SK-N-MC (cell line): ENCODE measurements at regions not wholly inside any gene's neighbourhood (a gene's known extent, or its start where the extent isn't known, plus 50 kb on each side); places are given as distances from the start of the nearest gene placed in this dataset.

ENCODE experiments used
- DNase-seq: peaks from one replicate; pipeline ENCODE4 v3.0.0-alpha.2; 2011; ENCODE audit warnings: low read depth, low spot score
- H3K27ac ChIP-seq: fragments of 200-600 bp; sonication (generic); 2 replicates; pipeline ENCODE4 v1.5.1; 2016; ENCODE audit warnings: mixed run types
- H3K36me3 ChIP-seq: fragments of 200-600 bp; sonication (generic); 2 replicates; pipeline ENCODE4 v1.6.1; 2017; ENCODE audit warnings: antibody characterized with exemption, low read length, mixed read lengths; ENCODE audit not compliant: insufficient read depth
- H3K4me3 ChIP-seq: fragments of 200-600 bp; sonication (generic); 2 replicates; pipeline ENCODE4 v1.5.1; 2016
- H3K9ac ChIP-seq: fragments of 200-600 bp; sonication (generic); 2 replicates; pipeline ENCODE4 v1.8.0; 2017; ENCODE audit warnings: mixed run types, mixed read lengths; ENCODE audit not compliant: insufficient read length
- H3K9me3 ChIP-seq: fragments of 200-600 bp; sonication (generic); 2 replicates; pipeline ENCODE4 v1.6.1; 2017; ENCODE audit warnings: low read depth, mild to moderate bottlenecking, antibody characterized with exemption, low read length, moderate library complexity, mixed read lengths
- EZH2 ChIP-seq: fragments of 200-600 bp; sonication (generic); IDR thresholded peaks from one replicate; pipeline ENCODE4 v1.6.1; 2017; ENCODE audit warnings: antibody characterized with exemption
- FOXP2 ChIP-seq: optimal IDR thresholded peaks from 2 replicates; pipeline ENCODE3; 2011; ENCODE audit warnings: mild to moderate bottlenecking, moderate library complexity; ENCODE audit not compliant: insufficient read depth; ENCODE audit errors: extremely low read length, control extremely low read depth
- POLR2AphosphoS5 ChIP-seq: IDR thresholded peaks from 2 replicates; pipeline ENCODE4 v1.6.1; 2012; ENCODE audit warnings: mild to moderate bottlenecking, low read depth, low read length, borderline replicate concordance

DNA sequence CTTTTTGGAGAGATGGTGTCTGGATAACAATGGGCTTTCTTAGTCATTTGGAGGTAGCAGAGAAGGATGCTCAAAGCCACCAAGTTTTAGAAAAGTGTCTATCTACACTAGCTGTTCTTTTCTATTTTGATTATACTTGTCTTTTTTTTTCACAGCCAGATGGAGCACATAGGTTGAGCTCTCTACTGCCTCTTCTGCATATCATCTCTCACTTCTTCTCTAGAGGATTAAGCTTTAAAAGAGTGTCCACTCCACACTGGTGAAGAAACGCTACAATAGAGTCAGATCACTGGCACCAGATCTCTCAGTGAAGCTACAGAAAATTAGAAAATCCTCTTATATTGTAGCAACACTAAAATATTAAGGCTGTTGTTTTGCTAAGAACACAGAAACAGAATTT, 145.3 kb upstream of the MBNL1 start:
- no peak overlapping the region for H3K27ac ChIP-seq
- no peak overlapping the region for H3K9ac ChIP-seq
- TF ChIP-seq FOXP2 = no peak

DNA sequence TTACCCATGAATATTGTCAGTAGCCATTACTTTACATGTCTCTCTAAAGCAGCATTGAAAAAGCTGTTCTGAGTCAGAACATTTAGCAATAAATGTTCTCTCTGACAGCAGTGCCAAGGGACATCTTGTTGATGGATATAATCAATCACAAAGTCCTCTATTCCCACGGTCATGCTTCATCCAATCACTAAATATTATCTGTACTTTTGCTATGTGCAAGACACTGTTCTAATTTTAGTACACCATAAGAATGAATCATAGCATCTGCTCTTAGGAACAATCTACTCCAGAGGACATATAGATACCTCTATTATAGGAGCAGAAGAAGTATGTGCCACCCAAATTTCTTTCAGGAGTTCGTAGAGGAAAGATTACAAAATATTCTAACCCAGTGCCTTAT, 142.5 kb upstream of the MBNL1 start:
- Histone ChIP-seq H3K36me3 (no peaks in the 10 kb centered on the region), H3K9me3 (no peaks in the 10 kb centered on the region), H3K9ac (no peak overlapping the region), H3K27ac (no peak overlapping the region), H3K4me3 (no peak overlapping the region)
- DNase-seq = no peak
- TF ChIP-seq FOXP2 (no peak), EZH2 (no peak), POLR2AphosphoS5 (no peak)

More for the DNA sequence above, 145.3 kb upstream of the MBNL1 start:
- no peaks in the 10 kb centered on the region for H3K9me3 ChIP-seq
- no peaks in the 10 kb centered on the region for H3K36me3 ChIP-seq
- DNase-seq = no peak
- no peak overlapping the region for H3K4me3 ChIP-seq

GRCh38 chr3:152127058-152127457, 141.7 kb upstream of the MBNL1 start:
- no peaks in the 10 kb centered on the region for H3K36me3 ChIP-seq
- no peak overlapping the region for H3K27ac ChIP-seq
- H3K9ac ChIP-seq = no peak overlapping the region
- H3K9me3 ChIP-seq = no peaks in the 10 kb centered on the region
- DNase-seq = no peak
- no peak overlapping the region for H3K4me3 ChIP-seq
- no peak for TF ChIP-seq FOXP2
- no peak for TF ChIP-seq POLR2AphosphoS5
- TF ChIP-seq EZH2 = no peak

- no peak for DNase-seq
- Histone ChIP-seq H3K27ac (no peak overlapping the region), H3K9ac (no peak overlapping the region), H3K36me3 (no peaks in the 10 kb centered on the region), H3K9me3 (no peaks in the 10 kb centered on the region), H3K4me3 (no peak overlapping the region)
- no peak for TF ChIP-seq POLR2AphosphoS5
- no peak for TF ChIP-seq FOXP2
- no peak for TF ChIP-seq EZH2
Observed at GRCh38 chr3:152128356-152128755, 140.4 kb upstream of the MBNL1 start.

GRCh38 chr3:152139651-152140050, 129.1 kb upstream of the MBNL1 start:
- TF ChIP-seq FOXP2 (no peak), POLR2AphosphoS5 (no peak), EZH2 (no peak)
- Histone ChIP-seq H3K9ac (no peak overlapping the region), H3K4me3 (no peak overlapping the region), H3K27ac (no peak overlapping the region), H3K36me3 (no peaks in the 10 kb centered on the region), H3K9me3 (no peaks in the 10 kb centered on the region)
- no peak for DNase-seq

DNA sequence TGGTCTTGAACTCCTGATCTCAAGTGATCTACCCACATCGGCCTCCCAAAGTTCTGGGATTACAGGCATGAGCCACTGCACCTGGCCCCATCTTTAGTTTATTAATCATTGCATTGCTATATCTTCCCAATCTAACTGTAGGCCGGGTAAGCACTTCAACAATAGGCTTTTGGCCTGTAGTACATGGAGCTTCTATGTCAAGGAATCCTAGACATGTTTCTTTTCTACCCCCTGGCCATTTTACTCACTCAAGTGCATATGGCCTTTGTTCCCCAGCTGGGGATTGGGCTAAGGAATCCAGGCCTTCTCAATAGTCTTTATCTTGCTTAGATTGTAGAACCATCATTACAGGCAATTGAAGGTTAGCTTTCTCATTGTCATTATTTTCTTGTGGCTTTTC, 122.3 kb upstream of the MBNL1 start:
- H3K9ac ChIP-seq = no peak overlapping the region
- no peaks in the 10 kb centered on the region for H3K9me3 ChIP-seq
- H3K4me3 ChIP-seq = no peak overlapping the region
- H3K27ac ChIP-seq = no peak overlapping the region
- TF ChIP-seq FOXP2 (no peak), POLR2AphosphoS5 (no peak), EZH2 (no peak)
- no peak for DNase-seq
- H3K36me3 ChIP-seq = no peaks in the 10 kb centered on the region

DNA sequence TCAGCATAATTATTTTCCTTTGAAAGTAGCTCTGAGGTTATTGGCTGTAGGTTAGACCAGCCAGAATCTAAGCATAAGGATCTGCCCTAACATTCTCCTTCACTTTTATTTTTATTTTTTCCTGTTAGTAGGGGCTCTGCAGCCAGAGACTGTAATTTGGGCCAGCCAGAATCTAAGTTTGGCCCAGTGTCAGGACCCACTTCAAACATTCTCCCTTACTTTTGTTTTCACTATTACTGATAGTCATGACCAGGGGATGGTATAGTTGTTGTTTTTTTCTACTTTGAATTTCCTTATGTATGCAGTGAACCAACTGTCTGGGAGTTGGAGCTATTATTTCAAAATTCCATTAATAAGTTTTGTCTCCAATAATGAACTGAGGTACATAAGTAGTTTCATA, 121.0 kb upstream of the MBNL1 start:
- no peak overlapping the region for H3K4me3 ChIP-seq
- H3K36me3 ChIP-seq = no peaks in the 10 kb centered on the region
- no peak for DNase-seq
- no peak overlapping the region for H3K9ac ChIP-seq
- TF ChIP-seq EZH2 (no peak), POLR2AphosphoS5 (no peak), FOXP2 (no peak)
- H3K9me3 ChIP-seq = no peaks in the 10 kb centered on the region
- no peak overlapping the region for H3K27ac ChIP-seq

DNA sequence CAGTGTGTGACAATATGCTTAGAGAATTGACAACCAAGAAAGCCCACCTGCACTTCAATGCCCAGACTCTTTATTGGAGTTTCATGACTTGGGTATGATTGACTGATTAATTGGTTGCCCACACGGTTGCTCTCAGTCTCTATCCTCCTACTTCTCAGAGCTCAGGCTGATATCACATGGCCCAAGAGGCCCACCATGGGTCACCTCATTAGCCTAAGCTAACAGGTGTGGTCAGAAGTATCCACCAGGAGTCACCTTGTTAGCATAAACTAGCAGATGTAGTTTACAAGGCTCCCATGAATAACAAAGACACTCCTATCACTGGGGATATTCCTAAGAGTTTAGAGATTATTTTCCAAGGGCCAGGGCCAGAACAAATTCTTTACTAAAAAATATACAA, 120.2 kb upstream of the MBNL1 start:
- TF ChIP-seq FOXP2 (no peak), POLR2AphosphoS5 (no peak), EZH2 (no peak)
- no peak for DNase-seq
- Histone ChIP-seq H3K4me3 (no peak overlapping the region), H3K9me3 (no peaks in the 10 kb centered on the region), H3K36me3 (no peaks in the 10 kb centered on the region), H3K27ac (no peak overlapping the region), H3K9ac (no peak overlapping the region)

DNA sequence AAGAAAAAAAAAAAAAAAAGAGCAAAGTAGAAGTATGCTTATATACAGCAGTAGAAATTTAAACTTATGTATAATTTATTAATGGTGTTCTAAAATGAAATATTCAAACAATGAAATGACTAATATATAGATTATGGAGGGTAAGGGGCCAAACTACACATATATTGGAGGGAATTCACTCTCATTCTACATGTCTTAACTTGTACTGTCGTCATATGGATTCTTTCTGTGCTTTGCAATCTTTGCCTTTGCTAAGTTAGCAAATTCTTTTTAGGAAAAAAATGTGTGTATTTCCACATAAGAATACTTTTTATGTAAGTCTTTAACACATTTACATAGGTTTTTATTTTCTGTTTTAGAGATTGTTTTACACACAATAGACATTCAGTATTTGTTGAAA, 118.9 kb upstream of the MBNL1 start:
- DNase-seq = no peak
- peak overlapping the region; percentile 9; the same call in 1 of the 2 replicates for H3K27ac ChIP-seq
- no peak overlapping the region for H3K9ac ChIP-seq
- no peaks in the 10 kb centered on the region for H3K9me3 ChIP-seq
- no peak for TF ChIP-seq EZH2
- no peak for TF ChIP-seq POLR2AphosphoS5
- no peaks in the 10 kb centered on the region for H3K36me3 ChIP-seq
- H3K4me3 ChIP-seq = peak overlapping the region; percentile 13; the same call in 1 of the 2 replicates
